Kidney (tissue), 13 donors: ENCODE measurements at regions not wholly inside any gene's neighbourhood (a gene's known extent, or its start where the extent isn't known, plus 50 kb on each side); places are given as distances from the start of the nearest gene placed in this dataset.

Experiments used
- DNase-seq, 5 donors: peaks; one replicate each; pipeline ENCODE4 v3.0.0-alpha.2; 2013 to 2020
- FAIRE-seq: peaks from 2 replicates; lab custom pipeline; 2012; peaks lifted over from hg19 to GRCh38; lab: Jason Lieb, UNC
- H3K27ac ChIP-seq, 2 donors: one replicate each; pipeline ENCODE4 v1.7.0; 2013; ENCODE audit warnings: low read depth in 2 of 2, low read length in 2 of 2, inconsistent platforms in 1 of 2
- H3K27me3 ChIP-seq: one replicate; pipeline ENCODE4 v1.7.1; 2013; ENCODE audit warnings: low read length, inconsistent platforms; ENCODE audit not compliant: control insufficient read depth, insufficient read depth
- H3K36me3 ChIP-seq, 3 donors: one replicate each; pipeline versions ENCODE4 v1.7.0 to v1.7.1; 2013; ENCODE audit warnings: low read length in 3 of 3, control low read depth in 1 of 3, inconsistent platforms in 1 of 3; ENCODE audit not compliant: insufficient read depth in 3 of 3, control insufficient read depth in 2 of 3
- H3K4me1 ChIP-seq, 3 donors: one replicate each; pipeline versions ENCODE4 v1.7.0 to v1.7.1; 2013; ENCODE audit warnings: low read length in 3 of 3, inconsistent platforms in 1 of 3, low read depth in 1 of 3; ENCODE audit not compliant: control insufficient read depth in 2 of 3, insufficient read depth in 2 of 3
- H3K4me3 ChIP-seq, 3 donors: one replicate each; pipeline versions ENCODE4 v1.7.0 to v1.8.1; 2013; ENCODE audit warnings: low read length in 3 of 3, control low read depth in 1 of 3, inconsistent platforms in 1 of 3
- H3K9ac ChIP-seq, 3 donors: one replicate each; pipeline versions ENCODE4 v1.7.0 to v1.7.1; 2013; ENCODE audit warnings: low read length in 3 of 3, control low read depth in 1 of 3, inconsistent platforms in 1 of 3
- H3K9me3 ChIP-seq, 3 donors: one replicate each; pipeline versions ENCODE4 v1.7.0 to v1.7.1; 2013; ENCODE audit warnings: low read length in 3 of 3, control low read depth in 1 of 3, inconsistent platforms in 1 of 3; ENCODE audit not compliant: control insufficient read depth in 2 of 3, insufficient read depth in 1 of 3
- CTCF ChIP-seq: IDR thresholded peaks from 3 replicates; pipeline ENCODE4 v1.5.1; 2012; ENCODE audit warnings: mild to moderate bottlenecking, moderate library complexity, borderline replicate concordance; ENCODE audit not compliant: insufficient read depth; ENCODE audit errors: extremely low read depth
- intact Hi-C: fragments of 100-400 bp; cut with DNase I; formaldehyde crosslinking; loops from one replicate; pipeline ENCODE4 v1.11.1; 2022
- donor health status: control.
- donor health status: control.
- donor health status: control.
- donor health status: control.
- donor health status: control.
- donor health status: DM: yes; HTN: yes; CAD: no.
- donor health status: Normal renal cell carcinoma (clear cell type).

GRCh38 chr6:139738801-139739455, 364.5 kb upstream of the CITED2 start:
- FAIRE-seq (no peak), DNase-seq (no peak)
- Histone ChIP-seq H3K9me3 (no peaks in the 10 kb centered on the region), H3K27ac (no peak overlapping the region), H3K36me3 (no peaks in the 10 kb centered on the region), H3K27me3 (no peaks in the 10 kb centered on the region), H3K4me3 (no peak overlapping the region), H3K4me1 (peaks cover 0 to 5% (median under 1%) of the 10 kb centered on the region in 3 donors), H3K9ac (no peak overlapping the region)
- no peak for TF ChIP-seq CTCF
- intact Hi-C loops: no loop called here

DNA sequence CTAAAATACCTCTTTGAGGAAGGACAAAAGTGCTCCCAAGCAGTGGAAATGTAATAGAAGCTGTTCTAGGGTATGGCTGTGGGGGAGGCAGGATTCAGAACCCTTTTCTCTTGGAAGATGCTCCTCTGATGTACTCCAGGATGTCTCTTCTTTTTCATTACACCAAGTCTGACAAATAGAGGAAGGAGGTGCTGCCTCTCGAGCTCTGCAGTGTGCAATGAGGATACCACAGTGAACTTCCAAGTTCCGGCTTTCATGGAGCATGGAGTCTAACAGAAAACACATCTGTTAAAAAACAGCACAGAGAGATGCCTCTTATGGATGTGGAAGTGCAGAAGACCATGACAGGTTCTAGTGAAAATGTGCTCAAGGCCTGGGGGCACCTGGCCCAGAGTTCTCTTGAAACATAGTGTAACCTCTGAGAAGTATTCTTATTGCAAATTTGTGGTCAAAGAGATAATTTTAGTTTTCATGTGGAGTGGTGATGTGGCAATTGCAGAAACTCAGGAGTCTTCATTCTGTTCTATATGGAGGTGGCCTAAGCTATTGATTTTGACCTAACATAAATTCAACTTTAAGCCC, 362.0 kb upstream of the CITED2 start:
- H3K9ac ChIP-seq: no peak overlapping the region
- no peak for DNase-seq
- H3K36me3 ChIP-seq: no peaks in the 10 kb centered on the region
- no peaks in the 10 kb centered on the region for H3K9me3 ChIP-seq
- intact Hi-C loops: no loop called here
- no peak overlapping the region for H3K27ac ChIP-seq
- FAIRE-seq: no peak
- H3K4me3 ChIP-seq: no peak overlapping the region
- H3K4me1 ChIP-seq: no peaks in the 10 kb centered on the region
- TF ChIP-seq CTCF: no peak
- H3K27me3 ChIP-seq: no peaks in the 10 kb centered on the region

DNA sequence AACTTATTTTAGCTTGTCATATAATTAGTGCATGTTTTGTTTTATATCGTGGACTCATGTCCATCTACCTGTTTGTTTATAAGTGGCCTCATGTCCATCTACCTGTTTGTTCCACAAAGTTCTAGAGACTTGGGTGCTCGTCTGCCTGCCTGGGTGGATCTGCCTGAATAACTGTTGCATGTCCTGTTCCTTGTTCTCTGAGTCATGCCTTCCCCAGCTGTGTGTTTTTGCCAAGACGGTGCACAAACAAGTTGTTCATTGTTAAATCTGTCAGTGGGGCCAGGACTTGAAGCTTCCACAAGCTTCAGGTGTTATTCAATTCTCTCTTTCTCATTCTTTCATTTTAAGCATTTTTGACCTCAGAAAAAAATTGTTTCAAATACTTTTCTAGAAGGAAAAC, 358.0 kb upstream of the CITED2 start:
- no peaks in the 10 kb centered on the region for H3K4me1 ChIP-seq
- H3K4me3 ChIP-seq: no peak overlapping the region
- DNase-seq (no peak), FAIRE-seq (no peak)
- no peaks in the 10 kb centered on the region for H3K9me3 ChIP-seq
- no peaks in the 10 kb centered on the region for H3K36me3 ChIP-seq
- H3K27me3 ChIP-seq: no peaks in the 10 kb centered on the region
- H3K9ac ChIP-seq: no peak overlapping the region
- H3K27ac ChIP-seq: no peak overlapping the region
- TF ChIP-seq CTCF: no peak
- intact Hi-C loops: no loop called here
